ENCODE measurements at regions not wholly inside any gene's neighbourhood (a gene's known extent, or its start where the extent isn't known, plus 50 kb on each side); places are given as distances from the start of the nearest gene placed in this dataset.

DNA sequence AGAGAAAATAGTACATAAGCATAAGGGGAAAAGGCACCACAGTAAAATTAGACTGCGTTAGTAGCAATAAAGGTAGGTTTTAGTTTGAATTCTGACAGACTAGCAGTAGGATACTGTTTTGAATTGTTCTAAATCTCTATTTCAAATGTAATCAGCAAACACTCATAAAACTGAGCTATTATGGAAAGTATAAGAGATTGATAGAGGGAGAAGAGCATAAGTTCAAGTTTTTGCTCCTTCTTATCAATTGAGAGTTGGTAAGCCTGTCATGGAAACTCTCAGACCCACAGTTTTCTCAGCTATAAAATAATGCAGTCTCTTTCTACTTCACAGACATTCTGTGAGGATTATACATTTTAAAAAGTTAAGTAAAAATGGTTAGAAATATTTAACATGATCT is 840.2 kb upstream of the CNTN5 start:
- TF ChIP-seq, protein P1, sequence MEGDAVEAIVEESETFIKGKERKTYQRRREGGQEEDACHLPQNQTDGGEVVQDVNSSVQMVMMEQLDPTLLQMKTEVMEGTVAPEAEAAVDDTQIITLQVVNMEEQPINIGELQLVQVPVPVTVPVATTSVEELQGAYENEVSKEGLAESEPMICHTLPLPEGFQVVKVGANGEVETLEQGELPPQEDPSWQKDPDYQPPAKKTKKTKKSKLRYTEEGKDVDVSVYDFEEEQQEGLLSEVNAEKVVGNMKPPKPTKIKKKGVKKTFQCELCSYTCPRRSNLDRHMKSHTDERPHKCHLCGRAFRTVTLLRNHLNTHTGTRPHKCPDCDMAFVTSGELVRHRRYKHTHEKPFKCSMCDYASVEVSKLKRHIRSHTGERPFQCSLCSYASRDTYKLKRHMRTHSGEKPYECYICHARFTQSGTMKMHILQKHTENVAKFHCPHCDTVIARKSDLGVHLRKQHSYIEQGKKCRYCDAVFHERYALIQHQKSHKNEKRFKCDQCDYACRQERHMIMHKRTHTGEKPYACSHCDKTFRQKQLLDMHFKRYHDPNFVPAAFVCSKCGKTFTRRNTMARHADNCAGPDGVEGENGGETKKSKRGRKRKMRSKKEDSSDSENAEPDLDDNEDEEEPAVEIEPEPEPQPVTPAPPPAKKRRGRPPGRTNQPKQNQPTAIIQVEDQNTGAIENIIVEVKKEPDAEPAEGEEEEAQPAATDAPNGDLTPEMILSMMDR (conservative IDR thresholded peaks at IDR 0.05; ENCODE audit: low read depth, low read length), result no peak
- TF ChIP-seq MXI1 (IDR thresholded peaks at IDR 0.05; ENCODE audit: borderline replicate concordance, low read depth, low read length) (no peak), POLR2A (IDR thresholded peaks at IDR 0.05; ENCODE audit: low read depth, low read length) (no peak), RAD21 (IDR thresholded peaks at IDR 0.05; ENCODE audit: low read length) (no peak), BHLHE40 (IDR thresholded peaks at IDR 0.05; ENCODE audit: low read depth, low read length) (no peak), MAFK (IDR thresholded peaks at IDR 0.05; ENCODE audit: low read depth, low read length) (no peak), NFE2L2 (IDR thresholded peaks at IDR 0.05; ENCODE audit: low read depth, low read length) (no peak), MAZ (IDR thresholded peaks at IDR 0.05; ENCODE audit: borderline replicate concordance, low read depth, low read length) (no peak), CEBPB (IDR thresholded peaks at IDR 0.05; ENCODE audit: low read depth, low read length) (no peak), RCOR1 (IDR thresholded peaks at IDR 0.05; ENCODE audit: insufficient replicate concordance, low read length) (no peak)
- TF ChIP-seq, protein P2, sequence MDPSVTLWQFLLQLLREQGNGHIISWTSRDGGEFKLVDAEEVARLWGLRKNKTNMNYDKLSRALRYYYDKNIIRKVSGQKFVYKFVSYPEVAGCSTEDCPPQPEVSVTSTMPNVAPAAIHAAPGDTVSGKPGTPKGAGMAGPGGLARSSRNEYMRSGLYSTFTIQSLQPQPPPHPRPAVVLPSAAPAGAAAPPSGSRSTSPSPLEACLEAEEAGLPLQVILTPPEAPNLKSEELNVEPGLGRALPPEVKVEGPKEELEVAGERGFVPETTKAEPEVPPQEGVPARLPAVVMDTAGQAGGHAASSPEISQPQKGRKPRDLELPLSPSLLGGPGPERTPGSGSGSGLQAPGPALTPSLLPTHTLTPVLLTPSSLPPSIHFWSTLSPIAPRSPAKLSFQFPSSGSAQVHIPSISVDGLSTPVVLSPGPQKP (IDR thresholded peaks at IDR 0.05; ENCODE audit: borderline replicate concordance, low read depth, low read length), result no peak
- TF ChIP-seq, protein P3, sequence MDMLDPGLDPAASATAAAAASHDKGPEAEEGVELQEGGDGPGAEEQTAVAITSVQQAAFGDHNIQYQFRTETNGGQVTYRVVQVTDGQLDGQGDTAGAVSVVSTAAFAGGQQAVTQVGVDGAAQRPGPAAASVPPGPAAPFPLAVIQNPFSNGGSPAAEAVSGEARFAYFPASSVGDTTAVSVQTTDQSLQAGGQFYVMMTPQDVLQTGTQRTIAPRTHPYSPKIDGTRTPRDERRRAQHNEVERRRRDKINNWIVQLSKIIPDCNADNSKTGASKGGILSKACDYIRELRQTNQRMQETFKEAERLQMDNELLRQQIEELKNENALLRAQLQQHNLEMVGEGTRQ (IDR thresholded peaks at IDR 0.05; ENCODE audit: low read depth, low read length), result no peak

Data from IMR-90 (cell line).